ENCODE measurements at regions not wholly inside any gene's neighbourhood (a gene's known extent, or its start where the extent isn't known, plus 50 kb on each side); places are given as distances from the start of the nearest gene placed in this dataset.

DNA sequence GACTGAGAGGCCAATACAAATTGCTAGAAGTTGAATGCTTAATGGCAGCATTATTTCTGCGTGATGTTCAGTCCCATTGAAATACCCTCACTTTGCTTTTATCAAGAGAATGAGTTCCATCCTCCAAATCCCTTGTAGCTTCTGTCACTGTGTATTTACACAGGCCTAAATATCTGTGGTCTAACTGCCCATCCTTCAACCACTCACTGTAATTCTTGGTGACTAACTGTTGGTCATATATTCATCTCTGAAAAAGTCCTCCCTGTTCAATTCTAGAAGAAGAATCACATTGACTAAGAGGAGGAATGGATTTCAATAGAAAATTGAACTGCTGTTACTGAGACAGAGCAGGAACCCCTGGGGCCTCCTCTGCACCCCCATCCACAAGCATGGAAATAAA is 74.2 kb upstream of the L3MBTL4 start:
- no peak for TF ChIP-seq POLR2A (IDR thresholded peaks at IDR 0.05)
- TF ChIP-seq CTCF (IDR thresholded peaks at IDR 0.05): no peak
- no peak for TF ChIP-seq POLR2AphosphoS5 (IDR thresholded peaks at IDR 0.05)
- intact Hi-C loops (cut with DNase I; ENCODE audit: low total_unique reads): no loop called here

DNA sequence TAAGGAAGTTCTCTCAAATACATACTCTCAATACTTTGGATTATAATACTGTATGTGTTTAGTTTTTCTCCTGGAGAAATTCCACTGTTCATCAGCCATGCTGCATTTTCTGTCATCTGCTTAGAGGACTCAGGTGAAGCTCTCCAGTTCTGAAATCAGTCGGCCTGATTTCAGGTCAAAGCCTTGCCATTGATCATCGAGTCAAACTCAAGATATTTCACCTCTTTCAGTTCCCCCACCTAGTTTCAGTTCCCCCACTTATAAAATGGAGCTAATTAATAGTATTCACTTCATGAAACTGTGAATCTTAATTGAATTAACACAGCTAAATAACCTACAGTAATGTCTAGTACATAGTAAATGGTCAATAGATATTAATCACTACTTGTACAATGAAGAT is 75.3 kb upstream of the L3MBTL4 start:
- DNase-seq (ENCODE audit: low spot score in 2 of 2): no peak
- Histone ChIP-seq H3K9me3 (no peaks in the 10 kb centered on the region), H3K36me3 (no peaks in the 10 kb centered on the region), H3K4me1 (no peaks in the 10 kb centered on the region), H3K27ac (no peak overlapping the region), H3K4me3 (no peak overlapping the region), H3K27me3 (no peaks in the 10 kb centered on the region)
- intact Hi-C loops (cut with DNase I; ENCODE audit: low total_unique reads): no loop called here
- TF ChIP-seq POLR2A (IDR thresholded peaks at IDR 0.05) (no peak), POLR2AphosphoS5 (IDR thresholded peaks at IDR 0.05) (no peak), CTCF (IDR thresholded peaks at IDR 0.05) (no peak)

More for the DNA sequence above, 74.2 kb upstream of the L3MBTL4 start:
- no peaks in the 10 kb centered on the region for H3K36me3 ChIP-seq
- H3K4me3 ChIP-seq: no peak overlapping the region
- H3K9me3 ChIP-seq: no peaks in the 10 kb centered on the region
- H3K27me3 ChIP-seq: no peaks in the 10 kb centered on the region
- no peaks in the 10 kb centered on the region for H3K4me1 ChIP-seq
- DNase-seq (ENCODE audit: low spot score in 2 of 2): no peak
- H3K27ac ChIP-seq: no peak overlapping the region

- intact Hi-C loops (cut with DNase I; ENCODE audit: low total_unique reads): no loop called here
Measured at GRCh38 chr18:6493194-6493593, 78.5 kb upstream of the L3MBTL4 start.

DNA sequence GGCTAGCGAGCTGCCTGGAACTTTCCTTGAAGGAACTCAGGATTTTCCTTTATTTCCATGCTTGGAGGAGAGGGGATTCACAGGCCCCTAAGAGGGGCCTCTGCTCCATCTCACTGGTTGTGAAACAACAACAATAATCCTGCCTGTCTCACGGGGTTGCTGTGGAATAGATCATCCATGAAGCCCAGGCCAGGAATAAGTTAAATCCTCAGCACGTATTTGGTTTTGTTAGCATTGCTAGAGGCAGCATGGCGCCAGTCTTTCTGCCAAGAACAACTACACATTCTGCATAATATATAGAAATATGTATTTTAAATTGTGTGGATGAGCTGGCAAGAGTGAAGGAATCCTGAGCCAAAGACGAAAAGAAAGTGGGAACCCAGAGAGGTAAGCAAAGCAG is 80.8 kb upstream of the L3MBTL4 start:
- H3K27me3 ChIP-seq: no peaks in the 10 kb centered on the region
- H3K4me1 ChIP-seq: no peaks in the 10 kb centered on the region
- H3K36me3 ChIP-seq: no peaks in the 10 kb centered on the region
- no peak for TF ChIP-seq CTCF (IDR thresholded peaks at IDR 0.05)
- TF ChIP-seq POLR2A (IDR thresholded peaks at IDR 0.05): no peak
- TF ChIP-seq POLR2AphosphoS5 (IDR thresholded peaks at IDR 0.05): no peak
- intact Hi-C loops (cut with DNase I; ENCODE audit: low total_unique reads): no loop called here
- no peak for DNase-seq (ENCODE audit: low spot score in 2 of 2)
- no peak overlapping the region for H3K4me3 ChIP-seq
- no peaks in the 10 kb centered on the region for H3K9me3 ChIP-seq
- no peak overlapping the region for H3K27ac ChIP-seq

More at GRCh38 chr18:6493194-6493593, 78.5 kb upstream of the L3MBTL4 start:
- Histone ChIP-seq H3K27ac (no peak overlapping the region), H3K27me3 (no peaks in the 10 kb centered on the region), H3K4me1 (no peaks in the 10 kb centered on the region), H3K4me3 (no peak overlapping the region), H3K9me3 (no peaks in the 10 kb centered on the region), H3K36me3 (no peaks in the 10 kb centered on the region)
- no peak for TF ChIP-seq POLR2AphosphoS5 (IDR thresholded peaks at IDR 0.05)
- TF ChIP-seq POLR2A (IDR thresholded peaks at IDR 0.05): no peak
- no peak for TF ChIP-seq CTCF (IDR thresholded peaks at IDR 0.05)
- DNase-seq (ENCODE audit: low spot score in 2 of 2): no peak

- DNase-seq (ENCODE audit: low spot score in 2 of 2): no peak
- no peaks in the 10 kb centered on the region for H3K4me1 ChIP-seq
- H3K27ac ChIP-seq: no peak overlapping the region
- no peaks in the 10 kb centered on the region for H3K27me3 ChIP-seq
- intact Hi-C loops (cut with DNase I; ENCODE audit: low total_unique reads): no loop called here
- no peaks in the 10 kb centered on the region for H3K9me3 ChIP-seq
- no peak overlapping the region for H3K4me3 ChIP-seq
- TF ChIP-seq POLR2AphosphoS5 (IDR thresholded peaks at IDR 0.05): no peak
- no peak for TF ChIP-seq CTCF (IDR thresholded peaks at IDR 0.05)
- TF ChIP-seq POLR2A (IDR thresholded peaks at IDR 0.05): no peak
- H3K36me3 ChIP-seq: no peaks in the 10 kb centered on the region
Measured at GRCh38 chr18:6497543-6497942, 82.8 kb upstream of the L3MBTL4 start.

Data from breast epithelium (tissue), 4 donors.